ENCODE measurements at regions not wholly inside any gene's neighbourhood (a gene's known extent, or its start where the extent isn't known, plus 50 kb on each side); places are given as distances from the start of the nearest gene placed in this dataset.

GRCh38 chr15:96701877-96702276, 371.4 kb downstream of the NR2F2 start:
- DNase-seq = no peak
- no peak overlapping the region for H3K4me3 ChIP-seq (ENCODE audit: low read length)
- no peak overlapping the region for H3K27ac ChIP-seq (ENCODE audit: low read length)
- H3K79me2 ChIP-seq (ENCODE audit: low read length) = no peaks in the 10 kb centered on the region
- H3K9me2 ChIP-seq (replicated peaks; ENCODE audit: insufficient read depth, low read length) = no peaks in the 10 kb centered on the region
- no peaks in the 10 kb centered on the region for H3K4me1 ChIP-seq (ENCODE audit: low read length)
- no peaks in the 10 kb centered on the region for H4K20me1 ChIP-seq (ENCODE audit: insufficient read depth, low read depth, low read length)
- no peak overlapping the region for H3K9ac ChIP-seq (ENCODE audit: low read length)
- no peaks in the 10 kb centered on the region for H3K36me3 ChIP-seq (ENCODE audit: insufficient read depth, low read length)
- no peaks in the 10 kb centered on the region for H3K27me3 ChIP-seq (ENCODE audit: low read length)
- H3K4me2 ChIP-seq (ENCODE audit: low read depth, low read length, poor library complexity, severe bottlenecking) = no peak overlapping the region
- peaks cover 13% of the 10 kb centered on the region for H3K9me3 ChIP-seq (ENCODE audit: low read length)
- H2AFZ ChIP-seq (ENCODE audit: low read length) = no peak overlapping the region

GRCh38 chr15:96702589-96702988, 372.1 kb downstream of the NR2F2 start:
- Histone ChIP-seq H3K9ac (ENCODE audit: low read length) (no peak overlapping the region), H3K9me2 (replicated peaks; ENCODE audit: insufficient read depth, low read length) (no peaks in the 10 kb centered on the region), H3K4me2 (ENCODE audit: low read depth, low read length, poor library complexity, severe bottlenecking) (no peak overlapping the region), H3K4me3 (ENCODE audit: low read length) (no peak overlapping the region), H4K20me1 (ENCODE audit: insufficient read depth, low read depth, low read length) (no peaks in the 10 kb centered on the region), H3K27ac (ENCODE audit: low read length) (no peak overlapping the region), H3K36me3 (ENCODE audit: insufficient read depth, low read length) (no peaks in the 10 kb centered on the region), H3K4me1 (ENCODE audit: low read length) (no peaks in the 10 kb centered on the region), H2AFZ (ENCODE audit: low read length) (no peak overlapping the region), H3K79me2 (ENCODE audit: low read length) (no peaks in the 10 kb centered on the region), H3K9me3 (ENCODE audit: low read length) (peaks cover 14% of the 10 kb centered on the region), H3K27me3 (ENCODE audit: low read length) (no peaks in the 10 kb centered on the region)
- no peak for DNase-seq

GRCh38 chr15:96703091-96703490, 372.6 kb downstream of the NR2F2 start:
- Histone ChIP-seq H3K36me3 (ENCODE audit: insufficient read depth, low read length) (no peaks in the 10 kb centered on the region), H3K9me2 (replicated peaks; ENCODE audit: insufficient read depth, low read length) (no peaks in the 10 kb centered on the region), H3K4me2 (ENCODE audit: low read depth, low read length, poor library complexity, severe bottlenecking) (no peak overlapping the region)

GRCh38 chr15:96703794-96704550, 373.5 kb downstream of the NR2F2 start:
- H4K20me1 ChIP-seq (ENCODE audit: insufficient read depth, low read depth, low read length) = no peaks in the 10 kb centered on the region
- no peak overlapping the region for H3K4me2 ChIP-seq (ENCODE audit: low read depth, low read length, poor library complexity, severe bottlenecking)
- H3K9ac ChIP-seq (ENCODE audit: low read length) = no peak overlapping the region
- no peak overlapping the region for H3K4me3 ChIP-seq (ENCODE audit: low read length)
- no peak overlapping the region for H3K27ac ChIP-seq (ENCODE audit: low read length)
- H3K4me1 ChIP-seq (ENCODE audit: low read length) = no peaks in the 10 kb centered on the region
- no peaks in the 10 kb centered on the region for H3K9me2 ChIP-seq (replicated peaks; ENCODE audit: insufficient read depth, low read length)
- H3K27me3 ChIP-seq (ENCODE audit: low read length) = no peaks in the 10 kb centered on the region
- no peak overlapping the region for H2AFZ ChIP-seq (ENCODE audit: low read length)
- H3K79me2 ChIP-seq (ENCODE audit: low read length) = no peaks in the 10 kb centered on the region
- DNase-seq = no peak
- peaks cover 19% of the 10 kb centered on the region for H3K9me3 ChIP-seq (ENCODE audit: low read length)
- H3K36me3 ChIP-seq (ENCODE audit: insufficient read depth, low read length) = no peaks in the 10 kb centered on the region

More at GRCh38 chr15:96703091-96703490, 372.6 kb downstream of the NR2F2 start:
- Histone ChIP-seq H3K4me1 (ENCODE audit: low read length) (no peaks in the 10 kb centered on the region), H3K9ac (ENCODE audit: low read length) (no peak overlapping the region), H2AFZ (ENCODE audit: low read length) (no peak overlapping the region), H3K27ac (ENCODE audit: low read length) (no peak overlapping the region), H3K27me3 (ENCODE audit: low read length) (no peaks in the 10 kb centered on the region), H3K79me2 (ENCODE audit: low read length) (no peaks in the 10 kb centered on the region), H3K9me3 (ENCODE audit: low read length) (peaks cover 14% of the 10 kb centered on the region), H4K20me1 (ENCODE audit: insufficient read depth, low read depth, low read length) (no peaks in the 10 kb centered on the region), H3K4me3 (ENCODE audit: low read length) (no peak overlapping the region)
- no peak for DNase-seq

- Histone ChIP-seq H3K4me2 (ENCODE audit: low read depth, low read length, poor library complexity, severe bottlenecking) (no peak overlapping the region), H3K9me3 (ENCODE audit: low read length) (peaks cover 43% of the 10 kb centered on the region), H3K27me3 (ENCODE audit: low read length) (no peaks in the 10 kb centered on the region), H3K9me2 (replicated peaks; ENCODE audit: insufficient read depth, low read length) (no peaks in the 10 kb centered on the region), H3K79me2 (ENCODE audit: low read length) (no peaks in the 10 kb centered on the region), H3K36me3 (ENCODE audit: insufficient read depth, low read length) (no peaks in the 10 kb centered on the region), H4K20me1 (ENCODE audit: insufficient read depth, low read depth, low read length) (no peaks in the 10 kb centered on the region), H3K27ac (ENCODE audit: low read length) (no peak overlapping the region), H3K9ac (ENCODE audit: low read length) (no peak overlapping the region), H2AFZ (ENCODE audit: low read length) (no peak overlapping the region), H3K4me1 (ENCODE audit: low read length) (no peaks in the 10 kb centered on the region), H3K4me3 (ENCODE audit: low read length) (no peak overlapping the region)
- no peak for DNase-seq
These were observed 385.6 kb downstream of the NR2F2 start for GRCh38 chr15:96716075-96716474.

- Histone ChIP-seq H3K36me3 (ENCODE audit: insufficient read depth, low read length) (no peaks in the 10 kb centered on the region), H3K9ac (ENCODE audit: low read length) (no peak overlapping the region), H3K4me3 (ENCODE audit: low read length) (no peak overlapping the region), H3K4me2 (ENCODE audit: low read depth, low read length, poor library complexity, severe bottlenecking) (no peak overlapping the region), H4K20me1 (ENCODE audit: insufficient read depth, low read depth, low read length) (no peaks in the 10 kb centered on the region), H3K27me3 (ENCODE audit: low read length) (no peaks in the 10 kb centered on the region), H3K79me2 (ENCODE audit: low read length) (no peaks in the 10 kb centered on the region), H3K27ac (ENCODE audit: low read length) (no peak overlapping the region), H3K4me1 (ENCODE audit: low read length) (no peaks in the 10 kb centered on the region), H3K9me3 (ENCODE audit: low read length) (peaks cover 39% of the 10 kb centered on the region), H3K9me2 (replicated peaks; ENCODE audit: insufficient read depth, low read length) (no peaks in the 10 kb centered on the region), H2AFZ (ENCODE audit: low read length) (no peak overlapping the region)
- DNase-seq = no peak
These were observed 386.0 kb downstream of the NR2F2 start for GRCh38 chr15:96716478-96716877.

GRCh38 chr15:96720251-96720650, 389.8 kb downstream of the NR2F2 start:
- no peak overlapping the region for H3K4me2 ChIP-seq (ENCODE audit: low read depth, low read length, poor library complexity, severe bottlenecking)

GRCh38 chr15:96720656-96721055, 390.2 kb downstream of the NR2F2 start:
- DNase-seq = no peak
- H3K4me3 ChIP-seq (ENCODE audit: low read length) = no peak overlapping the region
- no peaks in the 10 kb centered on the region for H3K4me1 ChIP-seq (ENCODE audit: low read length)
- no peaks in the 10 kb centered on the region for H3K79me2 ChIP-seq (ENCODE audit: low read length)
- no peaks in the 10 kb centered on the region for H3K36me3 ChIP-seq (ENCODE audit: insufficient read depth, low read length)
- no peak overlapping the region for H3K9ac ChIP-seq (ENCODE audit: low read length)
- H3K9me3 ChIP-seq (ENCODE audit: low read length) = peaks cover 29% of the 10 kb centered on the region
- H2AFZ ChIP-seq (ENCODE audit: low read length) = no peak overlapping the region
- H4K20me1 ChIP-seq (ENCODE audit: insufficient read depth, low read depth, low read length) = no peaks in the 10 kb centered on the region
- H3K27me3 ChIP-seq (ENCODE audit: low read length) = no peaks in the 10 kb centered on the region
- no peaks in the 10 kb centered on the region for H3K9me2 ChIP-seq (replicated peaks; ENCODE audit: insufficient read depth, low read length)
- H3K27ac ChIP-seq (ENCODE audit: low read length) = no peak overlapping the region
- H3K4me2 ChIP-seq (ENCODE audit: low read depth, low read length, poor library complexity, severe bottlenecking) = no peak overlapping the region

More at GRCh38 chr15:96720251-96720650, 389.8 kb downstream of the NR2F2 start:
- Histone ChIP-seq H4K20me1 (ENCODE audit: insufficient read depth, low read depth, low read length) (no peaks in the 10 kb centered on the region), H3K36me3 (ENCODE audit: insufficient read depth, low read length) (no peaks in the 10 kb centered on the region), H3K9me3 (ENCODE audit: low read length) (peaks cover 32% of the 10 kb centered on the region), H3K27ac (ENCODE audit: low read length) (no peak overlapping the region), H3K27me3 (ENCODE audit: low read length) (no peaks in the 10 kb centered on the region), H3K79me2 (ENCODE audit: low read length) (no peaks in the 10 kb centered on the region), H2AFZ (ENCODE audit: low read length) (no peak overlapping the region), H3K4me3 (ENCODE audit: low read length) (no peak overlapping the region), H3K9me2 (replicated peaks; ENCODE audit: insufficient read depth, low read length) (no peaks in the 10 kb centered on the region), H3K4me1 (ENCODE audit: low read length) (no peaks in the 10 kb centered on the region), H3K9ac (ENCODE audit: low read length) (no peak overlapping the region)
- DNase-seq = no peak

Measured in Karpas-422 (cell line).